NT2/D1 (cell line): ENCODE measurements at regions not wholly inside any gene's neighbourhood (a gene's known extent, or its start where the extent isn't known, plus 50 kb on each side); places are given as distances from the start of the nearest gene placed in this dataset.
"Not testable (repeated sequence)": the region's sequence is repeated elsewhere in the genome, so short reads cannot be mapped to it uniquely, and the experiment has no call there.

ENCODE experiments used
- SUZ12 ChIP-seq: IDR thresholded peaks from 2 replicates; pipeline ENCODE4 v1.6.1; 2011; ENCODE audit not compliant: insufficient read length, insufficient read depth; ENCODE audit errors: extremely low read depth
- YY1 ChIP-seq: IDR thresholded peaks from 2 replicates; pipeline ENCODE4 v1.6.1; 2011; ENCODE audit not compliant: insufficient read length, insufficient read depth

GRCh38 chr4:3601108-3601690 lies 69.0 kb upstream of the LRPAP1 start:
- not testable (repeated sequence) for TF ChIP-seq SUZ12, YY1
